HEK293T (cell line): ENCODE measurements at regions not wholly inside any gene's neighbourhood (a gene's known extent, or its start where the extent isn't known, plus 50 kb on each side); places are given as distances from the start of the nearest gene placed in this dataset.

ENCODE experiments used
- CTCF ChIA-PET: fragments of 350-600 bp; formaldehyde crosslinking; extraction: SDS; loops from one replicate; lab custom pipeline; 2021; ENCODE audit warnings: antibody characterized with exemption, inconsistent platforms; lab: Yijun Ruan, JAX
- POLR2A ChIA-PET: fragments of 350-600 bp; formaldehyde crosslinking; extraction: SDS; loops from one replicate; lab custom pipeline; 2020; ENCODE audit warnings: antibody characterized with exemption, inconsistent platforms; lab: Yijun Ruan, JAX
- DNase-seq: peaks from one replicate; pipeline ENCODE4 v3.0.0; 2012; ENCODE audit warnings: mixed read lengths; ENCODE audit errors: extremely low spot score
- ARNT ChIP-seq: fragments of 450-650 bp; IDR thresholded peaks from 2 replicates; pipeline ENCODE4 v1.6.1; 2017; ENCODE audit warnings: mild to moderate bottlenecking
- BHLHE40 ChIP-seq: fragments of 450-650 bp; IDR thresholded peaks from 2 replicates; pipeline ENCODE4 v1.6.1; 2016; ENCODE audit warnings: mild to moderate bottlenecking, moderate library complexity, borderline replicate concordance
- CTBP1 ChIP-seq: fragments of 450-650 bp; IDR thresholded peaks from 2 replicates; pipeline ENCODE4 v1.6.1; 2016; ENCODE audit warnings: borderline replicate concordance
- ELF4 ChIP-seq: fragments of 450-650 bp; IDR thresholded peaks from 2 replicates; pipeline ENCODE4 v1.6.1; 2017; ENCODE audit warnings: antibody characterized with exemption
- FOXA1 ChIP-seq: fragments of 450-650 bp; IDR thresholded peaks from 2 replicates; pipeline ENCODE4 v1.6.1; 2016; ENCODE audit warnings: mild to moderate bottlenecking
- FOXK2 ChIP-seq: fragments of 450-650 bp; IDR thresholded peaks from 2 replicates; pipeline ENCODE4 v1.6.1; 2016; ENCODE audit warnings: mild to moderate bottlenecking
- FOXM1 ChIP-seq: fragments of 450-650 bp; IDR thresholded peaks from 2 replicates; pipeline ENCODE4 v1.6.1; 2017; ENCODE audit warnings: mild to moderate bottlenecking, borderline replicate concordance
- HDGF ChIP-seq: fragments of 450-650 bp; IDR thresholded peaks from 2 replicates; pipeline ENCODE4 v1.6.1; 2017; ENCODE audit warnings: antibody characterized with exemption, borderline replicate concordance
- L3MBTL2 ChIP-seq: fragments of 450-650 bp; conservative IDR thresholded peaks from 2 replicates; pipeline ENCODE4 v1.6.1; 2016; ENCODE audit warnings: mild to moderate bottlenecking
- LEF1 ChIP-seq: fragments of 450-650 bp; IDR thresholded peaks from 2 replicates; pipeline ENCODE4 v1.6.1; 2017; ENCODE audit warnings: mild to moderate bottlenecking, borderline replicate concordance
- NFRKB ChIP-seq: fragments of 450-650 bp; IDR thresholded peaks from 2 replicates; pipeline ENCODE4 v1.6.1; 2016; ENCODE audit warnings: mild to moderate bottlenecking, moderate library complexity
- PKNOX1 ChIP-seq: fragments of 450-650 bp; IDR thresholded peaks from 2 replicates; pipeline ENCODE4 v1.6.1; 2016
- SP1 ChIP-seq: fragments of 450-650 bp; IDR thresholded peaks from 2 replicates; pipeline ENCODE4 v1.6.1; 2017
- SUZ12 ChIP-seq: fragments of 450-650 bp; IDR thresholded peaks from 2 replicates; pipeline ENCODE4 v1.6.1; 2016; ENCODE audit warnings: mild to moderate bottlenecking
- TARDBP ChIP-seq: fragments of 450-650 bp; IDR thresholded peaks from 2 replicates; pipeline ENCODE4 v1.6.1; 2016
- ZNF384 ChIP-seq: fragments of 450-650 bp; IDR thresholded peaks from 2 replicates; pipeline ENCODE4 v1.6.1; 2016

- no peak for DNase-seq
- ChIA-PET POLR2A (no interaction called here), CTCF (no interaction called here)
- TF ChIP-seq CTBP1 = no peak
- TF ChIP-seq BHLHE40 = no peak
- TF ChIP-seq ARNT = no peak
- no peak for TF ChIP-seq SUZ12
- TF ChIP-seq ZNF384 = no peak
- no peak for TF ChIP-seq SP1
- TF ChIP-seq TARDBP = no peak
- TF ChIP-seq FOXA1 = no peak
These were observed 295.9 kb upstream of the TMEM229A start for GRCh38 chr7:124328774-124329173.

GRCh38 chr7:124324262-124324661 is 291.4 kb upstream of the TMEM229A start:
- ChIA-PET POLR2A (no interaction called here), CTCF (no interaction called here)
- TF ChIP-seq ARNT = no peak
- TF ChIP-seq SP1 = no peak
- no peak for TF ChIP-seq BHLHE40
- no peak for TF ChIP-seq HDGF
- no peak for DNase-seq

GRCh38 chr7:124323597-124323996 is 290.7 kb upstream of the TMEM229A start:
- no peak for DNase-seq
- TF ChIP-seq BHLHE40 = no peak
- no peak for TF ChIP-seq LEF1
- no peak for TF ChIP-seq ELF4
- TF ChIP-seq FOXM1 = no peak
- TF ChIP-seq TARDBP = no peak
- TF ChIP-seq CTBP1 = no peak
- TF ChIP-seq L3MBTL2 = no peak
- no peak for TF ChIP-seq SUZ12
- TF ChIP-seq ZNF384 = no peak
- no peak for TF ChIP-seq SP1
- no peak for TF ChIP-seq HDGF
- no peak for TF ChIP-seq FOXA1
- CTCF ChIA-PET = no interaction called here
- POLR2A ChIA-PET = no interaction called here

- TF ChIP-seq NFRKB (no peak), CTBP1 (no peak), ZNF384 (no peak), TARDBP (no peak), ARNT (no peak), FOXK2 (no peak), PKNOX1 (no peak), L3MBTL2 (no peak), BHLHE40 (no peak), HDGF (no peak), LEF1 (no peak), FOXA1 (no peak)
- ChIA-PET CTCF (no interaction called here), POLR2A (no interaction called here)
- DNase-seq = no peak
These were observed 289.7 kb upstream of the TMEM229A start for GRCh38 chr7:124322561-124322960.

GRCh38 chr7:124318721-124319450 is 286.0 kb upstream of the TMEM229A start:
- no peak for TF ChIP-seq SUZ12
- no peak for TF ChIP-seq TARDBP
- TF ChIP-seq PKNOX1 = no peak
- TF ChIP-seq FOXK2 = no peak
- no peak for TF ChIP-seq ARNT
- no peak for TF ChIP-seq LEF1
- no peak for TF ChIP-seq ZNF384
- TF ChIP-seq CTBP1 = no peak
- TF ChIP-seq FOXA1 = no peak
- no peak for TF ChIP-seq NFRKB
- no peak for TF ChIP-seq HDGF
- no peak for TF ChIP-seq BHLHE40
- ChIA-PET CTCF (no interaction called here), POLR2A (no interaction called here)
- no peak for DNase-seq

GRCh38 chr7:124310934-124311390 is 278.1 kb upstream of the TMEM229A start:
- ChIA-PET CTCF (no interaction called here), POLR2A (no interaction called here)
- TF ChIP-seq TARDBP (no peak), HDGF (no peak), SP1 (no peak), FOXA1 (no peak), ZNF384 (no peak), FOXK2 (no peak), FOXM1 (no peak), NFRKB (no peak), CTBP1 (no peak), ARNT (no peak), L3MBTL2 (no peak), PKNOX1 (no peak)
- no peak for DNase-seq

GRCh38 chr7:124308384-124308783 is 275.5 kb upstream of the TMEM229A start:
- POLR2A ChIA-PET = no interaction called here
- no peak for DNase-seq
- TF ChIP-seq LEF1 (no peak), BHLHE40 (no peak)
- CTCF ChIA-PET = no interaction called here
